GM23338 (cell line): ENCODE measurements at regions not wholly inside any gene's neighbourhood (a gene's known extent, or its start where the extent isn't known, plus 50 kb on each side); places are given as distances from the start of the nearest gene placed in this dataset.

Source experiments
- ATAC-seq: fragments of 200-7000 bp; cut with Tn5 transposase; 3 replicates; pipeline ENCODE4 v1.9.1; 2020
- DNase-seq: peaks from one replicate; pipeline ENCODE4 v3.0.0-alpha.2; 2015; ENCODE audit warnings: low spot score
- H2AFZ ChIP-seq: fragments of 200-600 bp; sonication (generic); 2 replicates; pipeline ENCODE4 v1.8.0; 2016; ENCODE audit warnings: antibody characterized with exemption, mild to moderate bottlenecking, moderate library complexity
- H3F3A ChIP-seq: fragments of 200-600 bp; sonication (generic); replicated peaks from 2 replicates; pipeline ENCODE4 v1.8.0; 2017; ENCODE audit warnings: antibody characterized with exemption, mixed run types, low read depth
- H3K27ac ChIP-seq: fragments of 200-600 bp; sonication (generic); 2 replicates; pipeline ENCODE4 v1.6.1; 2016; ENCODE audit warnings: low read depth
- H3K27me3 ChIP-seq: fragments of 200-600 bp; sonication (generic); 2 replicates; pipeline ENCODE4 v1.8.0; 2016; ENCODE audit warnings: mild to moderate bottlenecking, mixed run types, moderate library complexity; ENCODE audit not compliant: insufficient read depth
- H3K36me3 ChIP-seq: fragments of 200-600 bp; sonication (generic); 2 replicates; pipeline ENCODE4 v1.8.0; 2016; ENCODE audit warnings: mild to moderate bottlenecking; ENCODE audit not compliant: insufficient read depth
- H3K4me1 ChIP-seq: fragments of 200-600 bp; sonication (generic); 2 replicates; pipeline ENCODE4 v1.8.0; 2016; ENCODE audit warnings: mild to moderate bottlenecking, moderate library complexity; ENCODE audit not compliant: insufficient read depth
- H3K4me2 ChIP-seq: fragments of 200-600 bp; sonication (generic); 2 replicates; pipeline ENCODE4 v1.7.1; 2017; ENCODE audit warnings: mixed run types
- H3K4me3 ChIP-seq: fragments of 200-600 bp; sonication (generic); 2 replicates; pipeline ENCODE4 v1.6.1; 2016; ENCODE audit warnings: mixed run types
- H3K79me2 ChIP-seq: fragments of 200-600 bp; sonication (generic); replicated peaks from 2 replicates; pipeline ENCODE4 v1.8.0; 2017; ENCODE audit warnings: mild to moderate bottlenecking; ENCODE audit not compliant: insufficient read depth
- H3K9me2 ChIP-seq: fragments of 200-600 bp; sonication (generic); 2 replicates; pipeline ENCODE4 v1.8.0; 2017; ENCODE audit not compliant: insufficient read depth
- H4K20me1 ChIP-seq: fragments of 200-600 bp; sonication (generic); replicated peaks from 2 replicates; pipeline ENCODE4 v1.8.0; 2017; ENCODE audit warnings: mild to moderate bottlenecking; ENCODE audit not compliant: insufficient read depth
- H3K27ac Mint-ChIP-seq: 2 replicates; pipeline ENCODE4 v1.8.0; 2020; ENCODE audit warnings: inconsistent platforms, mild to moderate bottlenecking, moderate library complexity, mixed read lengths
- H3K27me3 Mint-ChIP-seq: 3 replicates; pipeline ENCODE4 v1.8.0; 2022; ENCODE audit warnings: low read depth, mild to moderate bottlenecking, moderate library complexity, mixed read lengths, inconsistent platforms; ENCODE audit not compliant: insufficient read depth, poor library complexity
- H3K36me3 Mint-ChIP-seq: 3 replicates; pipeline ENCODE4 v1.8.0; 2021; ENCODE audit warnings: low read depth, mild to moderate bottlenecking, inconsistent platforms, moderate library complexity, mixed read lengths
- H3K4me1 Mint-ChIP-seq: 3 replicates; pipeline ENCODE4 v1.8.0; 2020; ENCODE audit warnings: mild to moderate bottlenecking, inconsistent platforms, mixed read lengths
- H3K4me3 Mint-ChIP-seq: 3 replicates; pipeline ENCODE4 v1.8.0; 2021; ENCODE audit warnings: moderate library complexity, mild to moderate bottlenecking, inconsistent platforms, mixed read lengths
- H3K9me3 Mint-ChIP-seq: 3 replicates; pipeline ENCODE4 v1.8.0; 2020; ENCODE audit warnings: moderate library complexity, mild to moderate bottlenecking, inconsistent platforms, mixed read lengths
- CREB1 ChIP-seq: fragments of 250-450 bp; sonication (Bioruptor Pico); IDR thresholded peaks from 2 replicates; pipeline ENCODE4 v1.5.0; 2020; ENCODE audit warnings: low read depth, mild to moderate bottlenecking, moderate library complexity
- CTCF ChIP-seq, 2 experiments: fragments of 200-600 bp in 1 of 2; sonication (generic) in 1 of 2; conservative IDR thresholded peaks; 2 replicates each; pipeline versions ENCODE4 v1.5.1 to v1.6.1; 2016 to 2017; ENCODE audit warnings: antibody characterized with exemption in 2 of 2, low read depth in 2 of 2, mild to moderate bottlenecking in 2 of 2, moderate library complexity in 1 of 2
- EZH2 ChIP-seq: fragments of 200-600 bp; sonication (generic); IDR thresholded peaks from one replicate; pipeline ENCODE4 v1.8.0; 2017; ENCODE audit warnings: antibody characterized with exemption, mild to moderate bottlenecking, low read depth; ENCODE audit not compliant: unreplicated experiment
- EZH2phosphoT487 ChIP-seq: fragments of 200-600 bp; sonication (generic); IDR thresholded peaks from one replicate; pipeline ENCODE4 v1.8.1; 2018; ENCODE audit warnings: antibody characterized with exemption; ENCODE audit not compliant: unreplicated experiment
- JUNB ChIP-seq: IDR thresholded peaks from one replicate; pipeline ENCODE4 v1.6.1; 2016; ENCODE audit warnings: antibody characterized with exemption; ENCODE audit not compliant: unreplicated experiment
- NANOG ChIP-seq: IDR thresholded peaks from 2 replicates; pipeline ENCODE4 v1.6.1; 2016; ENCODE audit warnings: antibody characterized with exemption, borderline replicate concordance
- POLR2AphosphoS5 ChIP-seq: IDR thresholded peaks from 2 replicates; pipeline ENCODE4 v1.6.1; 2016; ENCODE audit warnings: antibody characterized with exemption, low read depth
- STAT1 ChIP-seq: IDR thresholded peaks from one replicate; pipeline ENCODE4 v1.6.1; 2016; ENCODE audit warnings: antibody characterized with exemption; ENCODE audit not compliant: unreplicated experiment
- ZNF114 ChIP-seq: fragments of 250-450 bp; sonication (Bioruptor Pico); IDR thresholded peaks from 2 replicates; pipeline ENCODE4 v1.5.0; 2020; ENCODE audit warnings: mild to moderate bottlenecking, moderate library complexity
- ZNF331 ChIP-seq: fragments of 250-450 bp; sonication (Bioruptor Pico); IDR thresholded peaks from 2 replicates; pipeline ENCODE4 v1.5.0; 2020; ENCODE audit warnings: low read depth, mild to moderate bottlenecking, moderate library complexity
- TF ChIP-seq, protein P1 (sequence below): fragments of 250-450 bp; sonication (Bioruptor Pico); IDR thresholded peaks from 2 replicates; pipeline ENCODE4 v1.5.0; 2020; ENCODE audit warnings: mild to moderate bottlenecking, moderate library complexity
- TF ChIP-seq, protein P2 (sequence below): IDR thresholded peaks from 2 replicates; pipeline ENCODE4 v1.6.1; 2016; ENCODE audit warnings: antibody characterized with exemption
- TF ChIP-seq, protein P3 (sequence below): IDR thresholded peaks from one replicate; pipeline ENCODE4 v1.6.1; 2018; ENCODE audit warnings: antibody characterized with exemption; ENCODE audit not compliant: unreplicated experiment

DNA sequence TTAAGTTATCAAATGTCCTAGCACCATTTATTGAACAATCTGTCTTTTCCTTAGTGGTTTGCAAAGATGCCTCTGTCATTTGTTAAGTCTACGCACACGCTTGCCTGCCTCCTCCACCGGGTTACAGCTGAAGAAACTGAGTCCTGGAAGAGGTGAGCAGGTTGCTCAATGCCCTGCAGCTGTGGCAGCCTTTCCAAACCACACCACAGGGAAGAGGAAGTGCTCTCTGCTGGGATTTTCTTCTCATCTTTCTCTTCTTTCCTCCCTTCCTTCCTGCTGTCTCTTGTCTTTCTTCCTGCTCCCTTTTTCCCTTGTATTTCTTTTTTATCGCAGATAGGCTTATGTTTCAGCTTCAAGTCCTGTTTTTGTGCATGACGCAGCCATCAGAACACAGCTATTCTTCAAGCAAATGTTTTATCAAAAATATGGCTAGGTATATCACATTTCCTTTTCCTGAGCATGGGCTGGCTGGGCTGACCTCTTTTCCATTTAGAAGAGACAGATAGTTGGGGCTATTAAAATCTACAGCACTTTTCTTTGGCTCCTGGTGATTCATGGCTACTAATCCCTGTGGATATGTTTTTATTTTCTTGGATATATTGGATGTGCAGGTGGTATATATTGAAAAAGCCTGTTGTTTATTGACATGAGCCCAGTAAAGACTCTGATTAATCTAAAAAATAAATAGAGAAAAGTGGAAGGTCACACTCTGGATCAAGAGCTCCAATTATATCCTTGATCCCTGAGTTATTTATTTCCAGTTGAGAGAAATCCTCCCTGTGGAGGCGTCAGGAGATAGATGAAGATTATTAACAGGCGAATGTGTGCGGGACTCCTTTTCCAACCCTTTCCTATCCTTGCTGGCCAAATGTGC is 214.6 kb downstream of the TSN start:
- Histone ChIP-seq H3K27ac (no peak overlapping the region), H3K36me3 (no peaks in the 10 kb centered on the region), H2AFZ (peak overlapping the region; percentile 86; the same call in 1 of the 2 replicates), H3K79me2 (no peaks in the 10 kb centered on the region), H3K4me2 (no peak overlapping the region), H3K27me3 (no peaks in the 10 kb centered on the region), H3K4me3 (no peak overlapping the region), H3K9me2 (0 out of 2 replicates have a peak, but pooled peaks cover 3% of the 10 kb centered on the region), H3K4me1 (peaks cover 4% of the 10 kb centered on the region; the same call in 1 of the 2 replicates), H4K20me1 (no peaks in the 10 kb centered on the region), H3F3A (no peaks in the 10 kb centered on the region)
- no peak overlapping the region for H3K4me3 Mint-ChIP-seq
- ATAC-seq (no peak), DNase-seq (no peak)
- no peaks in the 10 kb centered on the region for H3K36me3 Mint-ChIP-seq
- H3K9me3 Mint-ChIP-seq, result no peaks in the 10 kb centered on the region
- TF ChIP-seq, protein P1, sequence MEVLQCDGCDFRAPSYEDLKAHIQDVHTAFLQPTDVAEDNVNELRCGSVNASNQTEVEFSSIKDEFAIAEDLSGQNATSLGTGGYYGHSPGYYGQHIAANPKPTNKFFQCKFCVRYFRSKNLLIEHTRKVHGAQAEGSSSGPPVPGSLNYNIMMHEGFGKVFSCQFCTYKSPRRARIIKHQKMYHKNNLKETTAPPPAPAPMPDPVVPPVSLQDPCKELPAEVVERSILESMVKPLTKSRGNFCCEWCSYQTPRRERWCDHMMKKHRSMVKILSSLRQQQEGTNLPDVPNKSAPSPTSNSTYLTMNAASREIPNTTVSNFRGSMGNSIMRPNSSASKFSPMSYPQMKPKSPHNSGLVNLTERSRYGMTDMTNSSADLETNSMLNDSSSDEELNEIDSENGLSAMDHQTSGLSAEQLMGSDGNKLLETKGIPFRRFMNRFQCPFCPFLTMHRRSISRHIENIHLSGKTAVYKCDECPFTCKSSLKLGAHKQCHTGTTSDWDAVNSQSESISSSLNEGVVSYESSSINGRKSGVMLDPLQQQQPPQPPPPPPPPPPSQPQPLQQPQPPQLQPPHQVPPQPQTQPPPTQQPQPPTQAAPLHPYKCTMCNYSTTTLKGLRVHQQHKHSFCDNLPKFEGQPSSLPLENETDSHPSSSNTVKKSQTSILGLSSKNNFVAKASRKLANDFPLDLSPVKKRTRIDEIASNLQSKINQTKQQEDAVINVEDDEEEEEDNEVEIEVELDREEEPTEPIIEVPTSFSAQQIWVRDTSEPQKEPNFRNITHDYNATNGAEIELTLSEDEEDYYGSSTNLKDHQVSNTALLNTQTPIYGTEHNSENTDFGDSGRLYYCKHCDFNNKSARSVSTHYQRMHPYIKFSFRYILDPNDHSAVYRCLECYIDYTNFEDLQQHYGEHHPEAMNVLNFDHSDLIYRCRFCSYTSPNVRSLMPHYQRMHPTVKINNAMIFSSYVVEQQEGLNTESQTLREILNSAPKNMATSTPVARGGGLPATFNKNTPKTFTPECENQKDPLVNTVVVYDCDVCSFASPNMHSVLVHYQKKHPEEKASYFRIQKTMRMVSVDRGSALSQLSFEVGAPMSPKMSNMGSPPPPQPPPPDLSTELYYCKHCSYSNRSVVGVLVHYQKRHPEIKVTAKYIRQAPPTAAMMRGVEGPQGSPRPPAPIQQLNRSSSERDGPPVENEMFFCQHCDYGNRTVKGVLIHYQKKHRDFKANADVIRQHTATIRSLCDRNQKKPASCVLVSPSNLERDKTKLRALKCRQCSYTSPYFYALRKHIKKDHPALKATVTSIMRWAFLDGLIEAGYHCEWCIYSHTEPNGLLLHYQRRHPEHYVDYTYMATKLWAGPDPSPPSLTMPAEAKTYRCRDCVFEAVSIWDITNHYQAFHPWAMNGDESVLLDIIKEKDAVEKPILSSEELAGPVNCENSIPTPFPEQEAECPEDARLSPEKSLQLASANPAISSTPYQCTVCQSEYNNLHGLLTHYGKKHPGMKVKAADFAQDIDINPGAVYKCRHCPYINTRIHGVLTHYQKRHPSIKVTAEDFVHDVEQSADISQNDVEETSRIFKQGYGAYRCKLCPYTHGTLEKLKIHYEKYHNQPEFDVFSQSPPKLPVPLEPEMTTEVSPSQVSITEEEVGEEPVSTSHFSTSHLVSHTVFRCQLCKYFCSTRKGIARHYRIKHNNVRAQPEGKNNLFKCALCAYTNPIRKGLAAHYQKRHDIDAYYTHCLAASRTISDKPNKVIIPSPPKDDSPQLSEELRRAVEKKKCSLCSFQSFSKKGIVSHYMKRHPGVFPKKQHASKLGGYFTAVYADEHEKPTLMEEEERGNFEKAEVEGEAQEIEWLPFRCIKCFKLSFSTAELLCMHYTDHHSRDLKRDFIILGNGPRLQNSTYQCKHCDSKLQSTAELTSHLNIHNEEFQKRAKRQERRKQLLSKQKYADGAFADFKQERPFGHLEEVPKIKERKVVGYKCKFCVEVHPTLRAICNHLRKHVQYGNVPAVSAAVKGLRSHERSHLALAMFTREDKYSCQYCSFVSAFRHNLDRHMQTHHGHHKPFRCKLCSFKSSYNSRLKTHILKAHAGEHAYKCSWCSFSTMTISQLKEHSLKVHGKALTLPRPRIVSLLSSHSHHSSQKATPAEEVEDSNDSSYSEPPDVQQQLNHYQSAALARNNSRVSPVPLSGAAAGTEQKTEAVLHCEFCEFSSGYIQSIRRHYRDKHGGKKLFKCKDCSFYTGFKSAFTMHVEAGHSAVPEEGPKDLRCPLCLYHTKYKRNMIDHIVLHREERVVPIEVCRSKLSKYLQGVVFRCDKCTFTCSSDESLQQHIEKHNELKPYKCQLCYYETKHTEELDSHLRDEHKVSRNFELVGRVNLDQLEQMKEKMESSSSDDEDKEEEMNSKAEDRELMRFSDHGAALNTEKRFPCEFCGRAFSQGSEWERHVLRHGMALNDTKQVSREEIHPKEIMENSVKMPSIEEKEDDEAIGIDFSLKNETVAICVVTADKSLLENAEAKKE (CRISPR knock-in tag), result no peak
- TF ChIP-seq CREB1 (CRISPR knock-in tag) (no peak), EZH2 (no peak), JUNB (no peak), NANOG (no peak), ZNF114 (CRISPR knock-in tag) (no peak), POLR2AphosphoS5 (no peak), STAT1 (no peak), ZNF331 (no peak), EZH2phosphoT487 (no peak), CTCF (conservative IDR thresholded peaks at IDR 0.05; ENCODE audit: low read depth in 2 of 2) (no peak)
- TF ChIP-seq, protein P2, sequence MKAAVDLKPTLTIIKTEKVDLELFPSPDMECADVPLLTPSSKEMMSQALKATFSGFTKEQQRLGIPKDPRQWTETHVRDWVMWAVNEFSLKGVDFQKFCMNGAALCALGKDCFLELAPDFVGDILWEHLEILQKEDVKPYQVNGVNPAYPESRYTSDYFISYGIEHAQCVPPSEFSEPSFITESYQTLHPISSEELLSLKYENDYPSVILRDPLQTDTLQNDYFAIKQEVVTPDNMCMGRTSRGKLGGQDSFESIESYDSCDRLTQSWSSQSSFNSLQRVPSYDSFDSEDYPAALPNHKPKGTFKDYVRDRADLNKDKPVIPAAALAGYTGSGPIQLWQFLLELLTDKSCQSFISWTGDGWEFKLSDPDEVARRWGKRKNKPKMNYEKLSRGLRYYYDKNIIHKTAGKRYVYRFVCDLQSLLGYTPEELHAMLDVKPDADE, result no peak
- TF ChIP-seq, protein P3, sequence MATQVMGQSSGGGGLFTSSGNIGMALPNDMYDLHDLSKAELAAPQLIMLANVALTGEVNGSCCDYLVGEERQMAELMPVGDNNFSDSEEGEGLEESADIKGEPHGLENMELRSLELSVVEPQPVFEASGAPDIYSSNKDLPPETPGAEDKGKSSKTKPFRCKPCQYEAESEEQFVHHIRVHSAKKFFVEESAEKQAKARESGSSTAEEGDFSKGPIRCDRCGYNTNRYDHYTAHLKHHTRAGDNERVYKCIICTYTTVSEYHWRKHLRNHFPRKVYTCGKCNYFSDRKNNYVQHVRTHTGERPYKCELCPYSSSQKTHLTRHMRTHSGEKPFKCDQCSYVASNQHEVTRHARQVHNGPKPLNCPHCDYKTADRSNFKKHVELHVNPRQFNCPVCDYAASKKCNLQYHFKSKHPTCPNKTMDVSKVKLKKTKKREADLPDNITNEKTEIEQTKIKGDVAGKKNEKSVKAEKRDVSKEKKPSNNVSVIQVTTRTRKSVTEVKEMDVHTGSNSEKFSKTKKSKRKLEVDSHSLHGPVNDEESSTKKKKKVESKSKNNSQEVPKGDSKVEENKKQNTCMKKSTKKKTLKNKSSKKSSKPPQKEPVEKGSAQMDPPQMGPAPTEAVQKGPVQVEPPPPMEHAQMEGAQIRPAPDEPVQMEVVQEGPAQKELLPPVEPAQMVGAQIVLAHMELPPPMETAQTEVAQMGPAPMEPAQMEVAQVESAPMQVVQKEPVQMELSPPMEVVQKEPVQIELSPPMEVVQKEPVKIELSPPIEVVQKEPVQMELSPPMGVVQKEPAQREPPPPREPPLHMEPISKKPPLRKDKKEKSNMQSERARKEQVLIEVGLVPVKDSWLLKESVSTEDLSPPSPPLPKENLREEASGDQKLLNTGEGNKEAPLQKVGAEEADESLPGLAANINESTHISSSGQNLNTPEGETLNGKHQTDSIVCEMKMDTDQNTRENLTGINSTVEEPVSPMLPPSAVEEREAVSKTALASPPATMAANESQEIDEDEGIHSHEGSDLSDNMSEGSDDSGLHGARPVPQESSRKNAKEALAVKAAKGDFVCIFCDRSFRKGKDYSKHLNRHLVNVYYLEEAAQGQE, result no peak
- H3K27ac Mint-ChIP-seq, result no peak overlapping the region
- peaks cover 22% of the 10 kb centered on the region for H3K4me1 Mint-ChIP-seq
- no peaks in the 10 kb centered on the region for H3K27me3 Mint-ChIP-seq
